HEK293 (cell line): ENCODE measurements at regions not wholly inside any gene's neighbourhood (a gene's known extent, or its start where the extent isn't known, plus 50 kb on each side); places are given as distances from the start of the nearest gene placed in this dataset.

Experiments
- CTCF ChIA-PET: fragments of 350-600 bp; formaldehyde crosslinking; extraction: SDS; loops from one replicate; lab custom pipeline; 2021; ENCODE audit warnings: antibody characterized with exemption; lab: Yijun Ruan, JAX
- POLR2A ChIA-PET: fragments of 300-600 bp; formaldehyde crosslinking; extraction: SDS; loops from one replicate; lab custom pipeline; 2020; ENCODE audit warnings: antibody characterized with exemption, inconsistent platforms; lab: Yijun Ruan, JAX
- H3K27ac ChIP-seq: fragments of 200-500 bp; sonication (Bioruptor generic); 2 replicates; pipeline ENCODE4 v1.5.1; 2014; ENCODE audit warnings: low read depth, low read length, control low read depth, inconsistent platforms; ENCODE audit errors: extremely low read depth
- H3K36me3 ChIP-seq, 2 experiments: fragments of 200-500 bp in 1 of 2; sonication (Bioruptor generic) in 1 of 2; 1 replicate in 1 of 2; 2 replicates in 1 of 2; pipeline ENCODE4 v1.5.1; 2014 to 2017; ENCODE audit warnings: inconsistent platforms in 2 of 2, low read length in 2 of 2; ENCODE audit not compliant: control insufficient read depth in 2 of 2, insufficient read depth in 1 of 2
- H3K4me1 ChIP-seq: fragments of 200-500 bp; sonication (Bioruptor generic); 2 replicates; pipeline ENCODE4 v1.5.1; 2014; ENCODE audit warnings: mild to moderate bottlenecking, low read length, inconsistent platforms; ENCODE audit not compliant: control insufficient read depth, insufficient read depth
- H3K4me3 ChIP-seq: 2 replicates; pipeline ENCODE4 v1.5.1; 2011; ENCODE audit warnings: low read depth, mild to moderate bottlenecking, control low read depth, low read length, moderate library complexity
- H3K9me3 ChIP-seq: fragments of 200-500 bp; sonication (Bioruptor generic); 2 replicates; pipeline ENCODE4 v1.5.1; 2014; ENCODE audit warnings: low read depth, low read length, inconsistent platforms; ENCODE audit not compliant: control insufficient read depth, insufficient read depth
- KLF9 ChIP-seq: fragments of 450-650 bp; formaldehyde crosslinking; IDR thresholded peaks from 2 replicates; pipeline ENCODE4 v1.5.1; 2016; ENCODE audit warnings: missing biosample characterization, missing genetic modification characterization, low read depth
- MYNN ChIP-seq: fragments of 450-650 bp; formaldehyde crosslinking; IDR thresholded peaks from 2 replicates; pipeline ENCODE4 v1.5.1; 2016; ENCODE audit warnings: missing biosample characterization, missing genetic modification characterization, borderline replicate concordance
- ZBTB20 ChIP-seq: fragments of 450-650 bp; formaldehyde crosslinking; IDR thresholded peaks from 2 replicates; pipeline ENCODE4 v1.5.1; 2016; ENCODE audit warnings: missing biosample characterization, missing genetic modification characterization
- ZBTB8A ChIP-seq: fragments of 450-650 bp; formaldehyde crosslinking; IDR thresholded peaks from 2 replicates; pipeline ENCODE4 v1.5.1; 2016; ENCODE audit warnings: missing biosample characterization, missing genetic modification characterization
- ZFP69B ChIP-seq: fragments of 450-650 bp; formaldehyde crosslinking; IDR thresholded peaks from 2 replicates; pipeline ENCODE4 v1.5.1; 2016; ENCODE audit warnings: missing biosample characterization, missing genetic modification characterization
- ZNF335 ChIP-seq: fragments of 450-650 bp; formaldehyde crosslinking; conservative IDR thresholded peaks from 2 replicates; pipeline ENCODE4 v1.5.1; 2016; ENCODE audit warnings: missing biosample characterization, missing genetic modification characterization
- ZNF366 ChIP-seq: fragments of 450-650 bp; formaldehyde crosslinking; conservative IDR thresholded peaks from 2 replicates; pipeline ENCODE4 v1.5.1; 2016; ENCODE audit warnings: missing biosample characterization, missing genetic modification characterization
- ZNF391 ChIP-seq: fragments of 450-650 bp; formaldehyde crosslinking; IDR thresholded peaks from 2 replicates; pipeline ENCODE4 v1.5.1; 2016; ENCODE audit warnings: low read depth, missing biosample characterization, missing genetic modification characterization, borderline replicate concordance
- ZNF416 ChIP-seq: fragments of 450-650 bp; formaldehyde crosslinking; IDR thresholded peaks from 2 replicates; pipeline ENCODE4 v1.5.1; 2016; ENCODE audit warnings: missing biosample characterization, missing genetic modification characterization
- ZNF426 ChIP-seq: fragments of 450-650 bp; formaldehyde crosslinking; IDR thresholded peaks from 2 replicates; pipeline ENCODE4 v1.5.1; 2017; ENCODE audit warnings: missing biosample characterization, missing genetic modification characterization, mild to moderate bottlenecking, inconsistent platforms, moderate library complexity
- ZNF585B ChIP-seq: fragments of 450-650 bp; formaldehyde crosslinking; IDR thresholded peaks from 2 replicates; pipeline ENCODE4 v1.5.1; 2016; ENCODE audit warnings: missing biosample characterization, missing genetic modification characterization
- ZNF785 ChIP-seq: fragments of 450-650 bp; formaldehyde crosslinking; IDR thresholded peaks from 2 replicates; pipeline ENCODE4 v1.5.1; 2016; ENCODE audit warnings: missing biosample characterization, missing genetic modification characterization
- TF ChIP-seq, protein P1 (sequence below): sonication (generic); formaldehyde crosslinking; IDR thresholded peaks from 2 replicates; pipeline ENCODE4 v1.8.1; 2022; ENCODE audit warnings: mild to moderate bottlenecking, moderate library complexity, missing genetic modification reagents
- TF ChIP-seq, protein P2 (sequence below): fragments of 450-650 bp; formaldehyde crosslinking; IDR thresholded peaks from 2 replicates; pipeline ENCODE4 v1.5.1; 2016; ENCODE audit warnings: missing biosample characterization, missing genetic modification characterization
- TF ChIP-seq, protein P3 (sequence below): fragments of 450-650 bp; formaldehyde crosslinking; IDR thresholded peaks from 2 replicates; pipeline ENCODE4 v1.5.1; 2016; ENCODE audit warnings: missing biosample characterization, missing genetic modification characterization, borderline replicate concordance
- TF ChIP-seq, protein P4 (sequence below): fragments of 450-650 bp; formaldehyde crosslinking; IDR thresholded peaks from 2 replicates; pipeline ENCODE4 v1.5.1; 2017; ENCODE audit warnings: missing biosample characterization, mild to moderate bottlenecking, missing genetic modification characterization, moderate library complexity
- TF ChIP-seq, protein P5 (sequence below): fragments of 450-650 bp; formaldehyde crosslinking; IDR thresholded peaks from 2 replicates; pipeline ENCODE4 v1.5.0; 2017; ENCODE audit warnings: missing biosample characterization, missing genetic modification characterization, borderline replicate concordance
- TF ChIP-seq, protein P6 (sequence below): fragments of 450-650 bp; formaldehyde crosslinking; IDR thresholded peaks from 2 replicates; pipeline ENCODE4 v1.5.1; 2016; ENCODE audit warnings: missing biosample characterization, missing genetic modification characterization
- TF ChIP-seq, protein P7 (sequence below): fragments of 450-650 bp; formaldehyde crosslinking; IDR thresholded peaks from 2 replicates; pipeline ENCODE4 v1.5.1; 2016; ENCODE audit warnings: missing biosample characterization, missing genetic modification characterization

DNA sequence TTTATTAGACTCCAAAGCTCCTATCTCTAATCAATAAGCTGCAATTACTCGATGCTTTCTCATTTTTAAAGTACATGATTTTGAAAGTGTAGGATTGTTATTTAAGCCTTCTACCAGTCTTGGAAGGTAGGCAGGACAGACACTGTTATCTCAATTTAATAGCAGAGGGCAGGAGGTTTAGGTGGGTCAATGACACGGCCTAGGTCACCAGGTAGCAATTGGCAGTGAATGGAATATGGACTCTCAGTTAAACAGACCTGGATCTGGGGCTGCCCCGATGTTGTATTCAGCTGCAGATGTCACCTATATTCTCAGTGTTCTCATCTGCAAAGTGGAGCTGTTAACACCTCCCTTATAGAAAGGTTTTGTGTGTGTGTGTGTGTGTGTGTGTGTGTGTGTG lies 124.4 kb upstream of the ANKFN1 start:
- CTCF ChIA-PET = interaction anchor here (0.7 kb wide), 1 partner anchor 61 kb away, joined by 3 read pairs; no protein-coding TSS in a partner anchor
- Histone ChIP-seq H3K4me1 (no peaks in the 10 kb centered on the region), H3K9me3 (no peaks in the 10 kb centered on the region)

More for the DNA sequence above, 124.4 kb upstream of the ANKFN1 start:
- TF ChIP-seq KLF9 (tag by site-specific recombination) = no peak
- no peak for TF ChIP-seq ZNF426 (tag by site-specific recombination)
- TF ChIP-seq ZNF335 (tag by site-specific recombination) = no peak
- TF ChIP-seq, protein P1, sequence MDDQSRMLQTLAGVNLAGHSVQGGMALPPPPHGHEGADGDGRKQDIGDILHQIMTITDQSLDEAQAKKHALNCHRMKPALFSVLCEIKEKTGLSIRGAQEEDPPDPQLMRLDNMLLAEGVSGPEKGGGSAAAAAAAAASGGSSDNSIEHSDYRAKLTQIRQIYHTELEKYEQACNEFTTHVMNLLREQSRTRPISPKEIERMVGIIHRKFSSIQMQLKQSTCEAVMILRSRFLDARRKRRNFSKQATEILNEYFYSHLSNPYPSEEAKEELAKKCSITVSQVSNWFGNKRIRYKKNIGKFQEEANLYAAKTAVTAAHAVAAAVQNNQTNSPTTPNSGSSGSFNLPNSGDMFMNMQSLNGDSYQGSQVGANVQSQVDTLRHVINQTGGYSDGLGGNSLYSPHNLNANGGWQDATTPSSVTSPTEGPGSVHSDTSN (CRISPR knock-in tag) = no peak
- TF ChIP-seq, protein P2, sequence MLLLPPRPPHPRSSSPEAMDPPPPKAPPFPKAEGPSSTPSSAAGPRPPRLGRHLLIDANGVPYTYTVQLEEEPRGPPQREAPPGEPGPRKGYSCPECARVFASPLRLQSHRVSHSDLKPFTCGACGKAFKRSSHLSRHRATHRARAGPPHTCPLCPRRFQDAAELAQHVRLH (tag by site-specific recombination) = no peak
- TF ChIP-seq ZBTB8A (tag by site-specific recombination) = no peak
- TF ChIP-seq MYNN (tag by site-specific recombination) = no peak
- no peak for TF ChIP-seq ZBTB20 (tag by site-specific recombination)
- TF ChIP-seq, protein P3, sequence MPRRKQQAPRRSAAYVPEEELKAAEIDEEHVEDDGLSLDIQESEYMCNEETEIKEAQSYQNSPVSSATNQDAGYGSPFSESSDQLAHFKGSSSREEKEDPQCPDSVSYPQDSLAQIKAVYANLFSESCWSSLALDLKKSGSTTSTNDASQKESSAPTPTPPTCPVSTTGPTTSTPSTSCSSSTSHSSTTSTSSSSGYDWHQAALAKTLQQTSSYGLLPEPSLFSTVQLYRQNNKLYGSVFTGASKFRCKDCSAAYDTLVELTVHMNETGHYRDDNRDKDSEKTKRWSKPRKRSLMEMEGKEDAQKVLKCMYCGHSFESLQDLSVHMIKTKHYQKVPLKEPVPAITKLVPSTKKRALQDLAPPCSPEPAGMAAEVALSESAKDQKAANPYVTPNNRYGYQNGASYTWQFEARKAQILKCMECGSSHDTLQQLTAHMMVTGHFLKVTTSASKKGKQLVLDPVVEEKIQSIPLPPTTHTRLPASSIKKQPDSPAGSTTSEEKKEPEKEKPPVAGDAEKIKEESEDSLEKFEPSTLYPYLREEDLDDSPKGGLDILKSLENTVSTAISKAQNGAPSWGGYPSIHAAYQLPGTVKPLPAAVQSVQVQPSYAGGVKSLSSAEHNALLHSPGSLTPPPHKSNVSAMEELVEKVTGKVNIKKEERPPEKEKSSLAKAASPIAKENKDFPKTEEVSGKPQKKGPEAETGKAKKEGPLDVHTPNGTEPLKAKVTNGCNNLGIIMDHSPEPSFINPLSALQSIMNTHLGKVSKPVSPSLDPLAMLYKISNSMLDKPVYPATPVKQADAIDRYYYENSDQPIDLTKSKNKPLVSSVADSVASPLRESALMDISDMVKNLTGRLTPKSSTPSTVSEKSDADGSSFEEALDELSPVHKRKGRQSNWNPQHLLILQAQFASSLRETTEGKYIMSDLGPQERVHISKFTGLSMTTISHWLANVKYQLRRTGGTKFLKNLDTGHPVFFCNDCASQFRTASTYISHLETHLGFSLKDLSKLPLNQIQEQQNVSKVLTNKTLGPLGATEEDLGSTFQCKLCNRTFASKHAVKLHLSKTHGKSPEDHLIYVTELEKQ = no peak
- TF ChIP-seq ZNF416 (tag by site-specific recombination) = no peak
- TF ChIP-seq, protein P4, sequence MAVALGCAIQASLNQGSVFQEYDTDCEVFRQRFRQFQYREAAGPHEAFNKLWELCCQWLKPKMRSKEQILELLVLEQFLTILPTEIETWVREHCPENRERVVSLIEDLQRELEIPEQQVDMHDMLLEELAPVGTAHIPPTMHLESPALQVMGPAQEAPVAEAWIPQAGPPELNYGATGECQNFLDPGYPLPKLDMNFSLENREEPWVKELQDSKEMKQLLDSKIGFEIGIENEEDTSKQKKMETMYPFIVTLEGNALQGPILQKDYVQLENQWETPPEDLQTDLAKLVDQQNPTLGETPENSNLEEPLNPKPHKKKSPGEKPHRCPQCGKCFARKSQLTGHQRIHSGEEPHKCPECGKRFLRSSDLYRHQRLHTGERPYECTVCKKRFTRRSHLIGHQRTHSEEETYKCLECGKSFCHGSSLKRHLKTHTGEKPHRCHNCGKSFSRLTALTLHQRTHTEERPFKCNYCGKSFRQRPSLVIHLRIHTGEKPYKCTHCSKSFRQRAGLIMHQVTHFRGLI (tag by site-specific recombination) = no peak
- TF ChIP-seq, protein P5, sequence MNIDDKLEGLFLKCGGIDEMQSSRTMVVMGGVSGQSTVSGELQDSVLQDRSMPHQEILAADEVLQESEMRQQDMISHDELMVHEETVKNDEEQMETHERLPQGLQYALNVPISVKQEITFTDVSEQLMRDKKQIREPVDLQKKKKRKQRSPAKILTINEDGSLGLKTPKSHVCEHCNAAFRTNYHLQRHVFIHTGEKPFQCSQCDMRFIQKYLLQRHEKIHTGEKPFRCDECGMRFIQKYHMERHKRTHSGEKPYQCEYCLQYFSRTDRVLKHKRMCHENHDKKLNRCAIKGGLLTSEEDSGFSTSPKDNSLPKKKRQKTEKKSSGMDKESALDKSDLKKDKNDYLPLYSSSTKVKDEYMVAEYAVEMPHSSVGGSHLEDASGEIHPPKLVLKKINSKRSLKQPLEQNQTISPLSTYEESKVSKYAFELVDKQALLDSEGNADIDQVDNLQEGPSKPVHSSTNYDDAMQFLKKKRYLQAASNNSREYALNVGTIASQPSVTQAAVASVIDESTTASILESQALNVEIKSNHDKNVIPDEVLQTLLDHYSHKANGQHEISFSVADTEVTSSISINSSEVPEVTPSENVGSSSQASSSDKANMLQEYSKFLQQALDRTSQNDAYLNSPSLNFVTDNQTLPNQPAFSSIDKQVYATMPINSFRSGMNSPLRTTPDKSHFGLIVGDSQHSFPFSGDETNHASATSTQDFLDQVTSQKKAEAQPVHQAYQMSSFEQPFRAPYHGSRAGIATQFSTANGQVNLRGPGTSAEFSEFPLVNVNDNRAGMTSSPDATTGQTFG (tag by site-specific recombination) = no peak
- TF ChIP-seq ZNF391 (tag by site-specific recombination) = no peak
- TF ChIP-seq, protein P6, sequence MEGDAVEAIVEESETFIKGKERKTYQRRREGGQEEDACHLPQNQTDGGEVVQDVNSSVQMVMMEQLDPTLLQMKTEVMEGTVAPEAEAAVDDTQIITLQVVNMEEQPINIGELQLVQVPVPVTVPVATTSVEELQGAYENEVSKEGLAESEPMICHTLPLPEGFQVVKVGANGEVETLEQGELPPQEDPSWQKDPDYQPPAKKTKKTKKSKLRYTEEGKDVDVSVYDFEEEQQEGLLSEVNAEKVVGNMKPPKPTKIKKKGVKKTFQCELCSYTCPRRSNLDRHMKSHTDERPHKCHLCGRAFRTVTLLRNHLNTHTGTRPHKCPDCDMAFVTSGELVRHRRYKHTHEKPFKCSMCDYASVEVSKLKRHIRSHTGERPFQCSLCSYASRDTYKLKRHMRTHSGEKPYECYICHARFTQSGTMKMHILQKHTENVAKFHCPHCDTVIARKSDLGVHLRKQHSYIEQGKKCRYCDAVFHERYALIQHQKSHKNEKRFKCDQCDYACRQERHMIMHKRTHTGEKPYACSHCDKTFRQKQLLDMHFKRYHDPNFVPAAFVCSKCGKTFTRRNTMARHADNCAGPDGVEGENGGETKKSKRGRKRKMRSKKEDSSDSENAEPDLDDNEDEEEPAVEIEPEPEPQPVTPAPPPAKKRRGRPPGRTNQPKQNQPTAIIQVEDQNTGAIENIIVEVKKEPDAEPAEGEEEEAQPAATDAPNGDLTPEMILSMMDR (tag by site-specific recombination) = no peak
- no peak for TF ChIP-seq ZNF585B (tag by site-specific recombination)
- no peak for TF ChIP-seq ZFP69B
- TF ChIP-seq, protein P7, sequence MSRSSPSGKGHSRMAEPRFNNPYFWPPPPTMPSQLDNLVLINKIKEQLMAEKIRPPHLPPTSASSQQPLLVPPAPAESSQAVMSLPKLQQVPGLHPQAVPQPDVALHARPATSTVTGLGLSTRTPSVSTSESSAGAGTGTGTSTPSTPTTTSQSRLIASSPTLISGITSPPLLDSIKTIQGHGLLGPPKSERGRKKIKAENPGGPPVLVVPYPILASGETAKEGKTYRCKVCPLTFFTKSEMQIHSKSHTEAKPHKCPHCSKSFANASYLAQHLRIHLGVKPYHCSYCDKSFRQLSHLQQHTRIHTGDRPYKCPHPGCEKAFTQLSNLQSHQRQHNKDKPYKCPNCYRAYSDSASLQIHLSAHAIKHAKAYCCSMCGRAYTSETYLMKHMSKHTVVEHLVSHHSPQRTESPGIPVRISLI (tag by site-specific recombination) = no peak
- TF ChIP-seq ZNF366 = no peak
- TF ChIP-seq ZNF785 (tag by site-specific recombination) = no peak
- TF ChIP-seq, all 188 proteins: peak for 0
- no peak overlapping the region for H3K27ac ChIP-seq
- POLR2A ChIA-PET = no interaction called here
- no peaks in the 10 kb centered on the region for H3K36me3 ChIP-seq
- no peak overlapping the region for H3K4me3 ChIP-seq
